Thyroid gland (tissue), 4 donors: ENCODE measurements at regions not wholly inside any gene's neighbourhood (a gene's known extent, or its start where the extent isn't known, plus 50 kb on each side); places are given as distances from the start of the nearest gene placed in this dataset.
"Not testable (repeated sequence)": the region's sequence is repeated elsewhere in the genome, so short reads cannot be mapped to it uniquely, and the experiment has no call there.

ENCODE experiments used
- POLR2A ChIP-seq, 2 donors: fragments of 450-650 bp; IDR thresholded peaks; one replicate each; pipeline ENCODE4 v1.6.1; 2017; ENCODE audit warnings: antibody characterized with exemption in 2 of 2, mild to moderate bottlenecking in 2 of 2, moderate library complexity in 1 of 2
- TF ChIP-seq, protein P1 (sequence below), 6 experiments: fragments of 200-600 bp in 3 of 6; fragments of 450-650 bp in 3 of 6; sonication (generic) in 3 of 6; IDR thresholded peaks; one replicate each; pipeline ENCODE4 v1.5.1; 2016 to 2019; ENCODE audit warnings: antibody characterized with exemption in 6 of 6, mild to moderate bottlenecking in 2 of 6, inconsistent platforms in 1 of 6, moderate library complexity in 1 of 6

- TF ChIP-seq, protein P1, sequence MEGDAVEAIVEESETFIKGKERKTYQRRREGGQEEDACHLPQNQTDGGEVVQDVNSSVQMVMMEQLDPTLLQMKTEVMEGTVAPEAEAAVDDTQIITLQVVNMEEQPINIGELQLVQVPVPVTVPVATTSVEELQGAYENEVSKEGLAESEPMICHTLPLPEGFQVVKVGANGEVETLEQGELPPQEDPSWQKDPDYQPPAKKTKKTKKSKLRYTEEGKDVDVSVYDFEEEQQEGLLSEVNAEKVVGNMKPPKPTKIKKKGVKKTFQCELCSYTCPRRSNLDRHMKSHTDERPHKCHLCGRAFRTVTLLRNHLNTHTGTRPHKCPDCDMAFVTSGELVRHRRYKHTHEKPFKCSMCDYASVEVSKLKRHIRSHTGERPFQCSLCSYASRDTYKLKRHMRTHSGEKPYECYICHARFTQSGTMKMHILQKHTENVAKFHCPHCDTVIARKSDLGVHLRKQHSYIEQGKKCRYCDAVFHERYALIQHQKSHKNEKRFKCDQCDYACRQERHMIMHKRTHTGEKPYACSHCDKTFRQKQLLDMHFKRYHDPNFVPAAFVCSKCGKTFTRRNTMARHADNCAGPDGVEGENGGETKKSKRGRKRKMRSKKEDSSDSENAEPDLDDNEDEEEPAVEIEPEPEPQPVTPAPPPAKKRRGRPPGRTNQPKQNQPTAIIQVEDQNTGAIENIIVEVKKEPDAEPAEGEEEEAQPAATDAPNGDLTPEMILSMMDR (IDR thresholded peaks at IDR 0.05), result not testable (repeated sequence)
- TF ChIP-seq POLR2A (IDR thresholded peaks at IDR 0.05), result not testable (repeated sequence)
Measured at GRCh38 chr1:143778178-143778577, 193.6 kb downstream of the FAM72C start.
